Ishikawa (cell line): ENCODE measurements at regions not wholly inside any gene's neighbourhood (a gene's known extent, or its start where the extent isn't known, plus 50 kb on each side); places are given as distances from the start of the nearest gene placed in this dataset.

Experiments
- CEBPB ChIP-seq: IDR thresholded peaks from 2 replicates; pipeline ENCODE4 v1.6.1; 2012
- CREB1 ChIP-seq: IDR thresholded peaks from 2 replicates; pipeline ENCODE4 v1.6.1; 2012; ENCODE audit warnings: low read depth
- EGR1 ChIP-seq: IDR thresholded peaks from 2 replicates; pipeline ENCODE4 v1.6.1; 2012
- EP300 ChIP-seq: IDR thresholded peaks from 2 replicates; pipeline ENCODE4 v1.6.1; 2012; ENCODE audit warnings: borderline replicate concordance
- FOXM1 ChIP-seq: IDR thresholded peaks from 2 replicates; pipeline ENCODE4 v1.6.1; 2012; ENCODE audit warnings: low read depth, borderline replicate concordance
- NFIC ChIP-seq: IDR thresholded peaks from 2 replicates; pipeline ENCODE4 v1.6.1; 2012
- RAD21 ChIP-seq: IDR thresholded peaks from 2 replicates; pipeline ENCODE4 v1.6.1; 2012; ENCODE audit warnings: low read depth
- TAF1 ChIP-seq: IDR thresholded peaks from 2 replicates; pipeline ENCODE4 v1.6.1; 2012; ENCODE audit warnings: low read depth, mild to moderate bottlenecking
- TCF12 ChIP-seq: IDR thresholded peaks from 2 replicates; pipeline ENCODE4 v1.6.1; 2012; ENCODE audit warnings: low read depth
- TEAD4 ChIP-seq: IDR thresholded peaks from 2 replicates; pipeline ENCODE4 v1.6.1; 2012
- YY1 ChIP-seq: IDR thresholded peaks from 2 replicates; pipeline ENCODE4 v1.6.1; 2012; ENCODE audit warnings: low read depth
- ZBTB7A ChIP-seq: IDR thresholded peaks from 2 replicates; pipeline ENCODE4 v1.6.1; 2012; ENCODE audit warnings: low read depth
- TF ChIP-seq, protein P1 (sequence below): IDR thresholded peaks from 2 replicates; pipeline ENCODE4 v1.6.1; 2012; ENCODE audit warnings: low read depth, mild to moderate bottlenecking
- TF ChIP-seq, protein P2 (sequence below): IDR thresholded peaks from 2 replicates; pipeline ENCODE4 v1.6.1; 2012
- TF ChIP-seq, protein P3 (sequence below): IDR thresholded peaks from 2 replicates; pipeline ENCODE4 v1.6.1; 2012

DNA sequence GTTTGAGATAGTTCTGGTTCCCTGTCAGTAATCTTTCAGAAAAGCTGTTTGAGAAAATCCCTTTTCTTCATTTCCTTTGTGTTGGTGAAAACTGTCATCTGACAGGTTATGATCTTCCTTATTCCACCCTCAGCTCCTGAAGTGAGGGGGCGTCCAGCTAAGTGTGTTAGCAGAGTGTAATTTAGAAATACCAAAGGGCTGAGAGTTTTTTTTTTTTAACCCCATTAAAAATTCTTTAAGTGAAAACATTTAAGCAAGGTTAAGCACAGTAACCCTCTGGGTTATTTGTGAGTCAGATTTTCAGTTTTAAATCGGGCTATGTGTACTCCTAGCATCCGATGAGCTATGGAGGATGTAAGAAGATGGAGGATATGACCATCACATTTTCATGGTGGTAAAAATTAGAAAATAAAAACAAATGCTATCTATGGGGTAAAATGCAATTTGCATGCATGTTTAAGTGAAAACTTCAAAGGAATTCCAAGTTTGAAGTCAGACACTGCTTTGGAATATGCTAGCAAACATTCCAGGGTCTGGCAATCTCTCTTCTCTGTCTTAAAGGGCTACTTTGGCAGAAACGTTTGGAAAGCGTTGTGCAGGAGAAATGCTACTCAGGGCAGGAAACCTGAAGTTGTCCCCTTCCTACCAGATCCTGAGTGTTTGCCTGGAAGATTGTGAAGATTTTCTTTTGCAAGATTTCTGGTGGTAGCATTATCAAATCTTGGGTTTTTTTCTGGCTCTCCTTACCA lies 197.0 kb upstream of the PRICKLE1 start:
- TF ChIP-seq TCF12 (no peak), RAD21 (no peak), TAF1 (no peak), YY1 (no peak), EGR1 (no peak), ZBTB7A (no peak), TEAD4 (no peak; the same call in 1 of the 2 replicates)
- TF ChIP-seq, protein P1, sequence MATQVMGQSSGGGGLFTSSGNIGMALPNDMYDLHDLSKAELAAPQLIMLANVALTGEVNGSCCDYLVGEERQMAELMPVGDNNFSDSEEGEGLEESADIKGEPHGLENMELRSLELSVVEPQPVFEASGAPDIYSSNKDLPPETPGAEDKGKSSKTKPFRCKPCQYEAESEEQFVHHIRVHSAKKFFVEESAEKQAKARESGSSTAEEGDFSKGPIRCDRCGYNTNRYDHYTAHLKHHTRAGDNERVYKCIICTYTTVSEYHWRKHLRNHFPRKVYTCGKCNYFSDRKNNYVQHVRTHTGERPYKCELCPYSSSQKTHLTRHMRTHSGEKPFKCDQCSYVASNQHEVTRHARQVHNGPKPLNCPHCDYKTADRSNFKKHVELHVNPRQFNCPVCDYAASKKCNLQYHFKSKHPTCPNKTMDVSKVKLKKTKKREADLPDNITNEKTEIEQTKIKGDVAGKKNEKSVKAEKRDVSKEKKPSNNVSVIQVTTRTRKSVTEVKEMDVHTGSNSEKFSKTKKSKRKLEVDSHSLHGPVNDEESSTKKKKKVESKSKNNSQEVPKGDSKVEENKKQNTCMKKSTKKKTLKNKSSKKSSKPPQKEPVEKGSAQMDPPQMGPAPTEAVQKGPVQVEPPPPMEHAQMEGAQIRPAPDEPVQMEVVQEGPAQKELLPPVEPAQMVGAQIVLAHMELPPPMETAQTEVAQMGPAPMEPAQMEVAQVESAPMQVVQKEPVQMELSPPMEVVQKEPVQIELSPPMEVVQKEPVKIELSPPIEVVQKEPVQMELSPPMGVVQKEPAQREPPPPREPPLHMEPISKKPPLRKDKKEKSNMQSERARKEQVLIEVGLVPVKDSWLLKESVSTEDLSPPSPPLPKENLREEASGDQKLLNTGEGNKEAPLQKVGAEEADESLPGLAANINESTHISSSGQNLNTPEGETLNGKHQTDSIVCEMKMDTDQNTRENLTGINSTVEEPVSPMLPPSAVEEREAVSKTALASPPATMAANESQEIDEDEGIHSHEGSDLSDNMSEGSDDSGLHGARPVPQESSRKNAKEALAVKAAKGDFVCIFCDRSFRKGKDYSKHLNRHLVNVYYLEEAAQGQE: no peak

DNA sequence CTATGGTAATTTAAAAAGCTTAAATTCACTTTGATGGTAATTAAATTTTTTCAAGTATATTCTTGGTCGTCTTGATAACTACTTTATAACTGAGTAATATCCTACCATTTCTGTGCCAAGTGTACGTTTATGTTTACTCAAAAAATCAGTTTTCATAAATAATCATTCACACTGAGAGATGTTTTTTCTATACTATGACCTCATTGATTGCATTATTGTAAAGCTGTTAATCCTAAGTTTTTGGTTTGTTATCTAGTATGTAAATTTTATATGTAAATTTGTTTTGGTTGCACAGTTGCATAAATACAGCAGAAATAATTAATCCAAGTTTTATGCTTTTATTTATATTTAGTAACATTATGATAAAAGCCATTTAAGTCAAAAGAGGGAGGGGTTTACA lies 196.4 kb upstream of the PRICKLE1 start:
- TF ChIP-seq CEBPB (no peak), EGR1 (no peak), YY1 (no peak), FOXM1 (no peak), TCF12 (no peak)
- TF ChIP-seq, protein P2, sequence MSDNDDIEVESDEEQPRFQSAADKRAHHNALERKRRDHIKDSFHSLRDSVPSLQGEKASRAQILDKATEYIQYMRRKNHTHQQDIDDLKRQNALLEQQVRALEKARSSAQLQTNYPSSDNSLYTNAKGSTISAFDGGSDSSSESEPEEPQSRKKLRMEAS: no peak

DNA sequence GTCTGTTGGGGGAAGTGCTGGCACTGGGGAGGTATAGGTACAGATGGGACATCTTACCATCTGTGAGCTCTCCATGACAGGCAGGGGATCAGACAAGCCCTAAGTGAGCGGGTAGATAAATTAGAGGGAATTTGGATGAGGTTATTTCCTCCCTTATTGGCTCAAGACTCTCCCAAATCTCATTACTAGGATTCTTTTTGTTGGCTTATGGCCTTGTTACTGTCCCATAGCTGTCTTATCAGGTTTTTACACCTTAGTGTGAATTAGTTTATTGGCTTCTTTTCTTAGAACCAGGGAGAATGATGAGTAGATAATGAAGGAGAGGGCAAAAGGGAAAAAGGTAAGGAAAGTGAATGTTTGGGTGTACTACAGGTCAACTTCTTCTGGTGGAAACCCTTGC lies 191.1 kb upstream of the PRICKLE1 start:
- TF ChIP-seq ZBTB7A (no peak), CREB1 (no peak), TCF12 (no peak), NFIC (no peak), EP300 (no peak), CEBPB (no peak), EGR1 (no peak), FOXM1 (no peak), TEAD4 (no peak), RAD21 (no peak), YY1 (no peak), TAF1 (no peak)
- TF ChIP-seq, protein P2: no peak
- TF ChIP-seq, protein P3, sequence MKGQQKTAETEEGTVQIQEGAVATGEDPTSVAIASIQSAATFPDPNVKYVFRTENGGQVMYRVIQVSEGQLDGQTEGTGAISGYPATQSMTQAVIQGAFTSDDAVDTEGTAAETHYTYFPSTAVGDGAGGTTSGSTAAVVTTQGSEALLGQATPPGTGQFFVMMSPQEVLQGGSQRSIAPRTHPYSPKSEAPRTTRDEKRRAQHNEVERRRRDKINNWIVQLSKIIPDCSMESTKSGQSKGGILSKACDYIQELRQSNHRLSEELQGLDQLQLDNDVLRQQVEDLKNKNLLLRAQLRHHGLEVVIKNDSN: no peak
- TF ChIP-seq, protein P1: no peak

DNA sequence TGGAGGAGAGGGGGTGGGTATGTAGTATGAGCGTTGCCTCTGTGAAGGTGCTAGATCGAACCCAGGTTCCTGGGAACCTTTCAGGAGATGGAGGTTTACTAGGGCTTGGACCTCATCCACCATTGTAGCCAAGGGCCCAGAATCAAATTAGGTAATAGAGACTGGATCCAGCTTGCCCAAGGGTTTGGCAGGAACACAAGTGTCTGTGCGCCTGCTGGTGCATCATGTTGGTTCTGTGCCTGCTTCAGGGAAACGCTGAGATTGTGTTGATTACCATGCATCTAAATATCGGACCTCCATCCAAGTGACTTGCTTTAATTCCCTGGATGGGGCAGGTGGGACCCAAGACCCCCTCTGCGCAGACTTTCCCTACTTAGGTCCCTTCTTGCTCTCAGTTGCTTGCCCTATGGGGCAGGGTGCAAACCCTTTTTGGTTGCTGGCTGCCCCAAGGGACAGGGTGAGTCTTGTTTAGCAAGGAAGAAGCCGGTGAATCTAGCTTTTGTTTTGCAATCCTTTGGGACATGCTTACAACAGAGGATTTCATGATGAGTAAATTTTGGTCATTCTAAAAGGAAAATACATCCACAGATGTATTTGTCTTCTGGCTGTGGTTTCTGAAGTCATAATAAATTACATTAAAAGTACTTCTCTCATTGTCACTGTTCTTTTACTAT lies 189.8 kb upstream of the PRICKLE1 start:
- TF ChIP-seq RAD21 (no peak), EP300 (no peak), NFIC (no peak), TAF1 (no peak)

DNA sequence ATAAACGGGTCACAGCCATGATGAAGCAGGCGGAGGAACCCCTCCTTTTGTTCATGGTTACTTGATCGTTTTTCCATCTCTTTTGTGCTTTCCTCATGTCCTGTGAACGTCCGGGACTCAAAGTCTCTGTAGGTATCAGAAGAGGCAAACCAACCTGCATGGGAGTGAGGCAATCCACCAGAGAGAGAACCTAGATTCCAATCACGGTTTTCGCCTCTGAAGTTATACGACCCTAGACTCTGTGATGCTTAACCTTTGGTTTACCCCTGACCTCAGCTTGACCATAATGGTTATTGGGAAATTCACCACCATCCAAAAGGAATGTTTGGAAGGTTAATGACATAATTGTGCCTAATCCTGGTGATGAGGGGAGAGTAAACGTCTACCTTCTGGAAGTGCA lies 186.8 kb upstream of the PRICKLE1 start:
- TF ChIP-seq YY1: no peak
- no peak for TF ChIP-seq TCF12
- TF ChIP-seq RAD21: no peak
- TF ChIP-seq NFIC: no peak
- TF ChIP-seq EP300: no peak
- TF ChIP-seq TEAD4: no peak
- TF ChIP-seq, protein P1: no peak
- no peak for TF ChIP-seq CEBPB
- TF ChIP-seq, protein P3: no peak
- TF ChIP-seq CREB1: no peak
- no peak for TF ChIP-seq TAF1
